Endometrium (tissue), 2 donors: ENCODE measurements at regions not wholly inside any gene's neighbourhood (a gene's known extent, or its start where the extent isn't known, plus 50 kb on each side); places are given as distances from the start of the nearest gene placed in this dataset.
"Not testable (repeated sequence)": the region's sequence is repeated elsewhere in the genome, so short reads cannot be mapped to it uniquely, and the experiment has no call there.

Source experiments
- FAIRE-seq: peaks from 2 replicates; lab custom pipeline; 2012; peaks lifted over from hg19 to GRCh38; lab: Jason Lieb, UNC
- donor health status: control.
- donor health status: control.

GRCh38 chr10:38718972-38719371 is 624.8 kb downstream of the ZNF37A start:
- FAIRE-seq: not testable (repeated sequence)

- no peak for FAIRE-seq
Measured at GRCh38 chr10:38730076-38730475, 635.9 kb downstream of the ZNF37A start.

DNA sequence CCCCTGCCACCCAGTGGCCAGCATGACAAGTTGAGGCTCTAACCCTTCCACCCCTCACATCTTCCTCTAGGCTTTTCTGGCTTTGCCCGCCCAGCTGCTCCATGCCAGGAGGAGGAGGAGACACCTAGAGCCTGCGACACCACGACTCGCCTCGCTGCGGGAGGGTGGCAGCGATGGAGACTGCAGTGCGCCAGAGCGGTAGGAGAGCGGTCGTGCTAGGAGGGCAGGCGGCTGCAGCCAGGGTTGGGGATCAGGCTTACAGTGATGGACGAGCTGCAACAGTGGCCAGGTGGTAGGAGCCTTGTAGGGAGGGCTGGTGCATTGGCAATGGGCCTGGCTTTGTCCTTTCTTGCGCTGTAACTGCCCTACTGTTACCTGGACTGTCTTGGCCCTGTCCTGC is 642.5 kb downstream of the ZNF37A start:
- not testable (repeated sequence) for FAIRE-seq

DNA sequence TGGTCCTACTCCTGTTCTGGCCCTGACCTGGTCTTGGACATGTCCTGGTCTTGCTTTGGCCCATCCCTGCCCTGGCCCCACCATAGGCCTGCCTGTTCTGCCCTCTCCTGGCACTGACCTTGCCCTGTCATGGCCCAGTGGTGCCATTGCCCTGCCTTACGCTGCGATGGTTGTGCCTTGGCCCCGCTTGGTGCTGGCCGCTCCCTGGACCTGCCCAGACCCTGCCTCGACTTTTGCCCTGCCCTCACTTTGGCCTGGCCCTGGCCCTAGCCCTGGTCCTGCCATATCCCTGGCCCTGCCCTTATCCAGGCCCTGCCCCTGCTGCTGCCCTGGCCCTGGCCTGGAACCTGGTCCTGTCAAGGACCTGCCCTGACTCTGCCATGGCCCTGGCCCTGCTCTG is 643.1 kb downstream of the ZNF37A start:
- not testable (repeated sequence) for FAIRE-seq

DNA sequence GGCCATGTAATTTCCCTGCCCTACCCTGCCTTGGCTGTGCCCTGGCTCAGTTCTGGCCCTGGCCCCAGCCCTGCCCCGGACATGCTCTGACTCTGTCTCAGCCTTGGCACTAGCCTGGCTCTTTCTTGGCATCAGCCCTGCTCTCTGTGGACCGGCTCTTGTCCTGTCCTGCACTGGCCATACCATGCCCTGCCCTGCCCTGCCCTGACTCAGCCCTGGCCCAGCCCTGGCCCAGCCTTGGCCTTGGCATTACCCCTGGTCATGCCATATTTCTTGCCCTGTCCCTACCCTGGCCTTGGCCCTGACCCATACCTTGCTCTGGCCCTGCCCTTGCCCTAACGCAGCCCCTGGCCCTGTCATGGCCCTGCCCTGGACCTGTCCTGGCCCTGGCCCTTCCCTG is 643.9 kb downstream of the ZNF37A start:
- FAIRE-seq: not testable (repeated sequence)

- not testable (repeated sequence) for FAIRE-seq
Measured at GRCh38 chr10:38739011-38739775, 645.1 kb downstream of the ZNF37A start.

DNA sequence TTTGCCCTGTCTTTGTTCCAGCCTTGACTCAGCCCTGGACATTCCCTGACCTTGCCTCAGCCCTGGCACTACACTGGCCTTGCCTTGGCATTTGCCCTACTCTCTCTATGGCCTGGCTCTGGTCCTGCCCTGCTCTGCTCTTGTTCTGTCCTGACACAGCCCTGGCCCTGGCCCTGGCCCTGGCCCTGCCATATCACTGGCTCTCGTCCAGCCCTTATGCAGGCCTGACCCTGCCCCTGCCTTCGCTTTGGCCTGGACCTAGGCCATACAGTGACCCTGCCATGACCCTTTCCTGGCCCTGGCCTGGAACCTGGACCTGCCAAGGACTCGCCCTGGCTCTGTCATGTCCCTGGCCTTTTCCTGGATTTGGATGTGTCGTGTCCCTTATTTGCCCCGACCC is 646.0 kb downstream of the ZNF37A start:
- FAIRE-seq: no peak

GRCh38 chr10:38741226-38741625 is 647.1 kb downstream of the ZNF37A start:
- FAIRE-seq: no peak

DNA sequence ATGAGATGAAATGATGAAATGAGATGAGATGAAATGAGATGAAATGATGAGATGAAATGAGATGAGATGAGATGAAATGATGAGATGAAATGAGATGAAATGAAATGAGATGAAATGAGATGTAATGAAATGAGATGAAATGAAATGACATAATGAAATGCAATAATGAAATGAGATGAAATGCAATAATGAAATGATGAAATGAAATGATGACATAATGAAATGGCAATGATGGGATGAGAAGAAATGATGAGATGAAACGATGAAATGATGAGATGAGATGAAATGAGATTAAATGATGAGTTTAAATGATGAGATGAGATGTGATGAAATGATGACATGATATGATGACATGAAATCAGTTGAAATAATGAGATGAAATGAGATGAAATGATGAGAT is 650.3 kb downstream of the ZNF37A start:
- FAIRE-seq: peak; percentile 43

GRCh38 chr10:38746065-38746464 is 651.9 kb downstream of the ZNF37A start:
- not testable (repeated sequence) for FAIRE-seq
